ENCODE measurements at regions not wholly inside any gene's neighbourhood (a gene's known extent, or its start where the extent isn't known, plus 50 kb on each side); places are given as distances from the start of the nearest gene placed in this dataset.

DNA sequence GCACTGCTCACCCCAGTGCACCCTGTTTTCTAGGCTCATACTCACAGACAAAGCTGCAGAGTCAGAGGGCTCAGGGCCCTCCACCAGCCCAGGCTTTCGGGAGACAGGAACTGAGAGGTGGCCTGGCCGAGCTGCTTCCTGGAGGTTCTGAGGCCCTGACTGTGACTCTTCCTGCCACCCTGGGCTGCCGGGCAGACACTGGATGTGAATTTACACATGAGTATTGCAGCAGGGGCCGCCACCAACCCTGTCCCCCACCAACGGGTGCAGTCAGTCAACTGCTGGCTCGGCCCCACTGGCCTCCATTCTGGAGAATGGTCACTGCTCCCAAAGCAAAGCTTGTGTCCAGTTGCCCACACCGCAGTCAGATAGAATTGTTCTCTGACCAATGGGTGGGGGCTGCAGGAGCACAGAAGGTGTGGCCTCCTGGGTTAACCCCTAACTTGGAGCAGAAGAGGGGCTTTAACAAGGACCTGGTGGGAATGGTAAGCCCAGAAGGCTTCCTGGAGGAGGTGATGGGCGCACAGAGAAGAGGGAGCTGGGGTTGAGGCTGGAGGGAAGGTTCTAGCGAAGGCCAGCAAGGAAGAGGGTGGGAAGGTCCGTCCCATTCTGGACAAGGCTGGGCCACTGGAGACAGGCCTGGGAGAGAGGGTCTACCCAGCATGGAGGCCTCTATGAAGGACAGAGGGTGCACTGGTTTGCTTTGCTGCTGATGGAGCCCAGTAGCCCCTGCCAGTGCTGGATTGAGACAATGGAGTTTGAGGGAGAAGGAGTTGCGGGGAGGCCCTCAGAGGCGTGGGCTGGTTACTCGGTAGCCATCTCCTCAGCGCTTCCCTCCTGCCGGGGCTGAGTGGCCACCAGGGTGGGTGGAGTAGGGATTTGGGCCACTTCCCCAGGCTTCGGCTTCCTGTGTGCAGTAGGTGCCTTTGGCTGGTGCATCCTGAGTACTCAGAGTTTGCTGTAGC lies 135.3 kb downstream of the CPZ start:
- TF ChIP-seq, protein P1, sequence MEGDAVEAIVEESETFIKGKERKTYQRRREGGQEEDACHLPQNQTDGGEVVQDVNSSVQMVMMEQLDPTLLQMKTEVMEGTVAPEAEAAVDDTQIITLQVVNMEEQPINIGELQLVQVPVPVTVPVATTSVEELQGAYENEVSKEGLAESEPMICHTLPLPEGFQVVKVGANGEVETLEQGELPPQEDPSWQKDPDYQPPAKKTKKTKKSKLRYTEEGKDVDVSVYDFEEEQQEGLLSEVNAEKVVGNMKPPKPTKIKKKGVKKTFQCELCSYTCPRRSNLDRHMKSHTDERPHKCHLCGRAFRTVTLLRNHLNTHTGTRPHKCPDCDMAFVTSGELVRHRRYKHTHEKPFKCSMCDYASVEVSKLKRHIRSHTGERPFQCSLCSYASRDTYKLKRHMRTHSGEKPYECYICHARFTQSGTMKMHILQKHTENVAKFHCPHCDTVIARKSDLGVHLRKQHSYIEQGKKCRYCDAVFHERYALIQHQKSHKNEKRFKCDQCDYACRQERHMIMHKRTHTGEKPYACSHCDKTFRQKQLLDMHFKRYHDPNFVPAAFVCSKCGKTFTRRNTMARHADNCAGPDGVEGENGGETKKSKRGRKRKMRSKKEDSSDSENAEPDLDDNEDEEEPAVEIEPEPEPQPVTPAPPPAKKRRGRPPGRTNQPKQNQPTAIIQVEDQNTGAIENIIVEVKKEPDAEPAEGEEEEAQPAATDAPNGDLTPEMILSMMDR (IDR thresholded peaks at IDR 0.05): no peak
- TF ChIP-seq POLR2AphosphoS5 (IDR thresholded peaks at IDR 0.05): no peak
